ENCODE measurements at regions not wholly inside any gene's neighbourhood (a gene's known extent, or its start where the extent isn't known, plus 50 kb on each side); places are given as distances from the start of the nearest gene placed in this dataset.

DNA sequence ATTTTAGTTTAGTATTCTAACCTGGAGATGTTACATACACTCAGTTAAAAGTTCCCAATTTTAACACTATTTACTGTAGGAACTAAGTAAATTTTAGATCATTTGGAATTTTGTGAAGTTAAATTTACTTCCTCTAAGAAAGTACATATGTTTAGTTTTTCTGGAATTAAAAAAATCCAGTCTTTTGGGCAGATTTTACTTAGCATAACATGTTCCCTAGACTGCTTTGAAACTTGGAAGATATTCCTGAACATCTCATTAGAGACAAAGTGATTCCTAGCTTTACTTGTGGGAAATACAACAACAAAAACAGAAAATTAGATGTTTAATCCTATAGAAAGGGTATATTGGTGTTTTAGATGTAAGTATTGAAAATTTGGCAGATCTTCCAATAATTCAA, 930.0 kb upstream of the PTPRD start:
- Histone ChIP-seq H3K4me2 (no peak overlapping the region), H3K4me1 (replicated peaks; ENCODE audit: insufficient read depth) (no peaks in the 10 kb centered on the region), H3F3A (ENCODE audit: insufficient read depth, low read depth) (no peaks in the 10 kb centered on the region), H4K20me1 (ENCODE audit: insufficient read depth) (no peaks in the 10 kb centered on the region), H2AFZ (no peak overlapping the region), H3K79me2 (ENCODE audit: low read depth) (no peaks in the 10 kb centered on the region), H3K27me3 (ENCODE audit: insufficient read depth, low read depth) (no peaks in the 10 kb centered on the region), H3K9me2 (ENCODE audit: insufficient read depth) (no peaks in the 10 kb centered on the region), H3K27ac (no peak overlapping the region), H3K4me3 (no peak overlapping the region), H3K9me3 (ENCODE audit: insufficient read depth, low read depth) (no peaks in the 10 kb centered on the region), H3K36me3 (ENCODE audit: low read depth) (no peaks in the 10 kb centered on the region)
- BruUV-seq (replicated peaks): no TSS peak
- DNase-seq: no peak
- ChIA-PET POLR2A (ENCODE audit: unreplicated experiment) (no interaction called here), CTCF (no interaction called here)
- no peak for TF ChIP-seq EZH2 (IDR thresholded peaks at IDR 0.05; ENCODE audit: low read depth)
- TF ChIP-seq, protein P1, sequence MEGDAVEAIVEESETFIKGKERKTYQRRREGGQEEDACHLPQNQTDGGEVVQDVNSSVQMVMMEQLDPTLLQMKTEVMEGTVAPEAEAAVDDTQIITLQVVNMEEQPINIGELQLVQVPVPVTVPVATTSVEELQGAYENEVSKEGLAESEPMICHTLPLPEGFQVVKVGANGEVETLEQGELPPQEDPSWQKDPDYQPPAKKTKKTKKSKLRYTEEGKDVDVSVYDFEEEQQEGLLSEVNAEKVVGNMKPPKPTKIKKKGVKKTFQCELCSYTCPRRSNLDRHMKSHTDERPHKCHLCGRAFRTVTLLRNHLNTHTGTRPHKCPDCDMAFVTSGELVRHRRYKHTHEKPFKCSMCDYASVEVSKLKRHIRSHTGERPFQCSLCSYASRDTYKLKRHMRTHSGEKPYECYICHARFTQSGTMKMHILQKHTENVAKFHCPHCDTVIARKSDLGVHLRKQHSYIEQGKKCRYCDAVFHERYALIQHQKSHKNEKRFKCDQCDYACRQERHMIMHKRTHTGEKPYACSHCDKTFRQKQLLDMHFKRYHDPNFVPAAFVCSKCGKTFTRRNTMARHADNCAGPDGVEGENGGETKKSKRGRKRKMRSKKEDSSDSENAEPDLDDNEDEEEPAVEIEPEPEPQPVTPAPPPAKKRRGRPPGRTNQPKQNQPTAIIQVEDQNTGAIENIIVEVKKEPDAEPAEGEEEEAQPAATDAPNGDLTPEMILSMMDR (conservative IDR thresholded peaks at IDR 0.05): no peak
- intact Hi-C loops (cut with micrococcal nuclease; ENCODE audit: unreplicated experiment): no loop called here

DNA sequence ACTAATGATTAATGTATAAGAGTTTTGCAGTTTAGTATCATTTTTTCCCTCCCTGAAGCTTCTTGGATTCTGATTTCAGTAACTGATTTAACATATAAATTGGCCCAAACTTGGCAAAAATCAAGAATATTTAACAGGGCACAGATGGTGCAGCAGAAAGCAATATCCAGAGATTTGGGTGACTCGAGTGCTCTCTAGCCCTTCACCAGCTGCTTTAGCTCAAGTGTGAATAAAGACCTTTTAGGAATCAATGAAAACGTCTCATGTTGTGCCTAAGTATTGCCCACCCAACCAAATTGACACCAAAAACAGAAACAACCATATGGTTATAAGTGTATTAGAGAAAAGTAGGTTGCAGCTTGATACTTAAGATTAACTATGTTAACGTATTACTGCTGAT, 933.4 kb upstream of the PTPRD start:
- no peaks in the 10 kb centered on the region for H3K36me3 ChIP-seq (ENCODE audit: low read depth)
- no peak for TF ChIP-seq EZH2 (IDR thresholded peaks at IDR 0.05; ENCODE audit: low read depth)
- TF ChIP-seq, protein P1 (conservative IDR thresholded peaks at IDR 0.05): no peak
- H3K27me3 ChIP-seq (ENCODE audit: insufficient read depth, low read depth): no peaks in the 10 kb centered on the region
- POLR2A ChIA-PET (ENCODE audit: unreplicated experiment): no interaction called here
- H3K79me2 ChIP-seq (ENCODE audit: low read depth): no peaks in the 10 kb centered on the region
- H3K9me2 ChIP-seq (ENCODE audit: insufficient read depth): no peaks in the 10 kb centered on the region
- H3K4me2 ChIP-seq: no peak overlapping the region
- H4K20me1 ChIP-seq (ENCODE audit: insufficient read depth): no peaks in the 10 kb centered on the region
- no peaks in the 10 kb centered on the region for H3K9me3 ChIP-seq (ENCODE audit: insufficient read depth, low read depth)
- CTCF ChIA-PET: no interaction called here
- intact Hi-C loops (cut with micrococcal nuclease; ENCODE audit: unreplicated experiment): no loop called here
- H2AFZ ChIP-seq: no peak overlapping the region
- no peak overlapping the region for H3K27ac ChIP-seq
- H3K4me1 ChIP-seq (replicated peaks; ENCODE audit: insufficient read depth): no peaks in the 10 kb centered on the region
- no peak for DNase-seq
- H3K4me3 ChIP-seq: no peak overlapping the region
- no TSS peak for BruUV-seq (replicated peaks)
- no peaks in the 10 kb centered on the region for H3F3A ChIP-seq (ENCODE audit: insufficient read depth, low read depth)

DNA sequence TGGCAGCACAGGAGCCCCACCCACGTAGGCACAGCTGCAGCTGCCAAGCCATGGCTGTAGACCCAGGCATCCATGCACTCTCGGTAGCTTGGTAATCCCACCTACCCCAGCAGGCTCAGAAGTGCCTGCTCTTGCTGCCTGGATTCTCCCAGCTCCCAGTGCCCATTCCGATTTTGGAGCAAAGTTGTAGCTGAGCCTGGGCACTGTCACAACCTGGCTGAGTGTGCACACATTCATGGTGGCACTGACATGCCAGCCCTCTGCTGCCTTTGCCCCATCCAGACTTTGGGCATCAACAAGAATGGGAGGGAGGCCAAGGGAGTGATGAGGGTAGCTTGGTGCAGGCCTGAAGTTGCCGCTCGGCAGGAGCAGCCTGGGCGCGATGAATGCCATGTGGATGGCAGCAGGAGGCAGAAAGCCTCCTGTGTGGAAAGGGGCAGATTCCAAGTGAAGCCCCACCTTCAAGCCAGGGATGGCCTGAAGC, 936.6 kb upstream of the PTPRD start:
- Histone ChIP-seq H3K79me2 (ENCODE audit: low read depth) (no peaks in the 10 kb centered on the region), H3F3A (ENCODE audit: insufficient read depth, low read depth) (no peaks in the 10 kb centered on the region), H3K9me3 (ENCODE audit: insufficient read depth, low read depth) (no peaks in the 10 kb centered on the region), H3K4me3 (no peak overlapping the region), H3K27ac (no peak overlapping the region), H3K27me3 (ENCODE audit: insufficient read depth, low read depth) (no peaks in the 10 kb centered on the region), H2AFZ (no peak overlapping the region), H3K4me2 (no peak overlapping the region), H3K9me2 (ENCODE audit: insufficient read depth) (no peaks in the 10 kb centered on the region), H3K4me1 (replicated peaks; ENCODE audit: insufficient read depth) (no peaks in the 10 kb centered on the region), H3K36me3 (ENCODE audit: low read depth) (no peaks in the 10 kb centered on the region), H4K20me1 (ENCODE audit: insufficient read depth) (no peaks in the 10 kb centered on the region)
- TF ChIP-seq EZH2 (IDR thresholded peaks at IDR 0.05; ENCODE audit: low read depth): no peak
- TF ChIP-seq, protein P1 (conservative IDR thresholded peaks at IDR 0.05): no peak
- no TSS peak for BruUV-seq (replicated peaks)
- intact Hi-C loops (cut with micrococcal nuclease; ENCODE audit: unreplicated experiment): no loop called here
- POLR2A ChIA-PET (ENCODE audit: unreplicated experiment): no interaction called here
- CTCF ChIA-PET: no interaction called here
- no peak for DNase-seq

Data from PC-9 (cell line).